Prostate gland (tissue), 2 donors: ENCODE measurements at regions not wholly inside any gene's neighbourhood (a gene's known extent, or its start where the extent isn't known, plus 50 kb on each side); places are given as distances from the start of the nearest gene placed in this dataset.

ENCODE experiments used
- CTCF ChIP-seq, 4 experiments: fragments of 200-600 bp in 2 of 4; fragments of 450-650 bp in 2 of 4; sonication (generic) in 2 of 4; IDR thresholded peaks; 1 replicate in 3 of 4; 2 replicates in 1 of 4; pipeline ENCODE4 v1.5.1; 2016 to 2019; ENCODE audit warnings: antibody characterized with exemption in 4 of 4, mild to moderate bottlenecking in 2 of 4, moderate library complexity in 2 of 4
- POLR2A ChIP-seq: fragments of 450-650 bp; IDR thresholded peaks from one replicate; pipeline ENCODE4 v1.6.1; 2016; ENCODE audit warnings: antibody characterized with exemption, mild to moderate bottlenecking
- POLR2AphosphoS5 ChIP-seq: sonication (generic); formaldehyde crosslinking; IDR thresholded peaks from one replicate; pipeline ENCODE4 v1.6.1; 2017; ENCODE audit warnings: antibody characterized with exemption

DNA sequence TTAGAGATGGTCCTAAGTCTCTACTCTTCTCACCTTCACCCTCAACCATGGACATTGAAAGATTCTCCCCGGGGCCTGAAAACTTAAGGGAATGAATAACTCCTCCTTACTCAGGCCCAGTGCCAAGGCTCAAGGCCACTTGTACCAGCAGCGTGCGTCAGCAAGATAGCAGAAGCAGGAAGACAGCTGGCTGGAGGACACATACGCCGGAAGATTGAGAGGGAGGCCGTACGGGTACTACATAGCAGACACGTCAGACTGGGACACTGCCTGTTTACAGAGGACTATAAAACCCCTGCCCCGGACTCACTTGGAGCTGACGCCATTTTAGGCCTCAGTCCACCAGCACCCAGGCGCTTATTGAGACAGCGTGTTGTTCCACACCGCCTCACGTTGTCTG, 75.8 kb upstream of the MED13 start:
- no peak for TF ChIP-seq POLR2A
- TF ChIP-seq POLR2AphosphoS5, result no peak
- no peak for TF ChIP-seq CTCF (IDR thresholded peaks at IDR 0.05)
